HepG2 (cell line): ENCODE measurements at regions not wholly inside any gene's neighbourhood (a gene's known extent, or its start where the extent isn't known, plus 50 kb on each side); places are given as distances from the start of the nearest gene placed in this dataset.

ENCODE experiments used
- ATAC-seq: fragments of 200-7000 bp; cut with Tn5 transposase; 3 replicates; pipeline ENCODE4 v1.9.1; 2020; ENCODE audit warnings: mild to moderate bottlenecking, moderate library complexity
- BruUV-seq: library from RNA; stranded (reverse); fragments of 400-500 nt; replicated peaks from 2 replicates; lab custom pipeline; 2021; lab: Mats Ljungman, UMichigan
- CTCF ChIA-PET: fragments of 300-600 bp; formaldehyde crosslinking; extraction: SDS; loops from one replicate; lab custom pipeline; 2021; ENCODE audit warnings: low total read pairs, inconsistent platforms, low intra/inter-chr PET ratio; lab: Yijun Ruan, JAX
- POLR2A ChIA-PET: fragments of 350-600 bp; sonication (Branson Sonifier 250); formaldehyde crosslinking; loops from one replicate; lab custom pipeline; 2020; ENCODE audit warnings: antibody characterized with exemption, inconsistent platforms; lab: Yijun Ruan, JAX
- DNase-seq: peaks from one replicate; pipeline ENCODE4 v3.0.0-alpha.2; 2015; ENCODE audit warnings: low spot score
- FAIRE-seq: peaks from 3 replicates; lab custom pipeline; 2011; peaks lifted over from hg19 to GRCh38; lab: Jason Lieb, UNC
- H2AFZ ChIP-seq: one replicate; pipeline ENCODE4 v1.6.1; 2011; ENCODE audit warnings: low read length, inconsistent platforms
- H3K27ac ChIP-seq: fragments of 300-600 bp; 3 replicates; pipeline ENCODE4 v1.8.0; 2011; ENCODE audit warnings: mixed run types, mild to moderate bottlenecking, mixed read lengths, low read length, inconsistent platforms; ENCODE audit not compliant: insufficient read depth; ENCODE audit errors: extremely low read length
- H3K27me3 ChIP-seq, 2 experiments: fragments of 200-600 bp in 1 of 2; 2 replicates in 1 of 2; 3 replicates in 1 of 2; pipeline versions ENCODE4 v1.6.0 to v1.8.0; 2011; ENCODE audit warnings: low read length in 2 of 2, mild to moderate bottlenecking in 2 of 2, moderate library complexity in 2 of 2, inconsistent platforms in 1 of 2; ENCODE audit not compliant: insufficient read depth in 2 of 2, control insufficient read depth in 1 of 2
- H3K36me3 ChIP-seq, 2 experiments: fragments of 200-600 bp in 1 of 2; replicated peaks in 1 of 2; 2 replicates in 1 of 2; 3 replicates in 1 of 2; pipeline versions ENCODE4 v1.5.1 to v1.8.0; 2011; ENCODE audit warnings: low read length in 2 of 2, inconsistent platforms in 1 of 2; ENCODE audit not compliant: insufficient read depth in 2 of 2, control insufficient read depth in 1 of 2
- H3K4me1 ChIP-seq: 2 replicates; pipeline ENCODE4 v1.5.1; 2012; ENCODE audit warnings: low read length, inconsistent platforms; ENCODE audit not compliant: insufficient read depth
- H3K4me2 ChIP-seq: 2 replicates; pipeline ENCODE4 v1.6.0; 2011; ENCODE audit warnings: low read depth, low read length, inconsistent platforms
- H3K4me3 ChIP-seq, 3 experiments: fragments of 200-600 bp in 1 of 3; sonication (generic), shearing (Covaris generic) in 1 of 3; replicated peaks in 1 of 3; 2 replicates each; pipeline ENCODE4 v1.5.1; 2011 to 2016; ENCODE audit warnings: low read length in 3 of 3, inconsistent platforms in 2 of 3, low read depth in 2 of 3, mild to moderate bottlenecking in 2 of 3, control low read depth in 1 of 3, mixed read lengths in 1 of 3; ENCODE audit not compliant: insufficient read depth in 1 of 3
- H3K79me2 ChIP-seq: one replicate; pipeline ENCODE4 v1.6.1; 2011; ENCODE audit warnings: low read length, inconsistent platforms; ENCODE audit not compliant: insufficient read depth
- H3K9ac ChIP-seq: 2 replicates; pipeline ENCODE4 v1.6.0; 2011; ENCODE audit warnings: mild to moderate bottlenecking, low read depth, low read length, inconsistent platforms; ENCODE audit not compliant: insufficient read depth
- H3K9me3 ChIP-seq: 2 replicates; pipeline ENCODE4 v1.5.1; 2012; ENCODE audit warnings: mild to moderate bottlenecking, low read length
- H4K20me1 ChIP-seq: 2 replicates; pipeline ENCODE4 v1.6.0; 2011; ENCODE audit warnings: inconsistent platforms, mild to moderate bottlenecking, low read length, moderate library complexity; ENCODE audit not compliant: insufficient read depth
- DR1 ChIP-seq: sonication (generic); formaldehyde crosslinking; IDR thresholded peaks from 2 replicates; pipeline ENCODE4 v1.8.0; 2021; ENCODE audit warnings: mild to moderate bottlenecking, missing genetic modification reagents, inconsistent platforms
- JUNB ChIP-seq: sonication (generic); formaldehyde crosslinking; IDR thresholded peaks from 2 replicates; pipeline ENCODE4 v1.8.0; 2022; ENCODE audit warnings: missing genetic modification reagents, mild to moderate bottlenecking, borderline replicate concordance
- KDM5A ChIP-seq: fragments of 200-600 bp; sonication (generic); IDR thresholded peaks from 2 replicates; pipeline ENCODE4 v1.7.0; 2018; ENCODE audit warnings: antibody characterized with exemption, mild to moderate bottlenecking, low read length, borderline replicate concordance
- NFE2L2 ChIP-seq: fragments of 150-350 bp; IDR thresholded peaks from 2 replicates; pipeline ENCODE4 v1.6.1; 2014; ENCODE audit warnings: low read length
- REXO4 ChIP-seq: sonication (generic); formaldehyde crosslinking; IDR thresholded peaks from 2 replicates; pipeline ENCODE4 v1.8.0; 2022; ENCODE audit warnings: missing genetic modification reagents, mild to moderate bottlenecking, borderline replicate concordance
- SAFB2 ChIP-seq: sonication (generic); formaldehyde crosslinking; IDR thresholded peaks from 2 replicates; pipeline ENCODE4 v1.5.1; 2020; ENCODE audit warnings: missing genetic modification reagents, low read depth, mild to moderate bottlenecking, borderline replicate concordance
- SRF ChIP-seq: IDR thresholded peaks from 2 replicates; pipeline ENCODE4 v1.6.1; 2011; ENCODE audit warnings: mild to moderate bottlenecking, low read depth, low read length, moderate library complexity
- ZBTB42 ChIP-seq: sonication (generic); formaldehyde crosslinking; IDR thresholded peaks from 2 replicates; pipeline ENCODE4 v1.5.0; 2020; ENCODE audit warnings: mild to moderate bottlenecking, missing genetic modification reagents
- WGBS: methylation state at CpG from one replicate; pipeline ENCODE4 v1.1.6; 2017; ENCODE audit warnings: low lambda C conversion rate; 5-methylcytosine and 5-hydroxymethylcytosine counted together
- in situ Hi-C: cut with HindIII; loops from 2 replicates; pipeline ENCODE4 v1.10.0; 2017; ENCODE audit warnings: low pct_unique_long_range_greater_than_20kb; ENCODE audit not compliant: extremely low pct_ligation_motif_present
- intact Hi-C: fragments of 100-400 bp; cut with micrococcal nuclease; formaldehyde crosslinking; loops from one replicate; pipeline ENCODE4 v1.10.0; 2022; ENCODE audit not compliant: unreplicated experiment
- TF ChIP-seq, protein P1 (sequence below): sonication (generic); formaldehyde crosslinking; IDR thresholded peaks from 2 replicates; pipeline ENCODE4 v1.9.0; 2021; ENCODE audit warnings: missing genetic modification reagents, borderline replicate concordance
- TF ChIP-seq, protein P2 (sequence below): IDR thresholded peaks from 2 replicates; pipeline ENCODE4 v1.6.1; 2012; ENCODE audit warnings: inconsistent platforms

DNA sequence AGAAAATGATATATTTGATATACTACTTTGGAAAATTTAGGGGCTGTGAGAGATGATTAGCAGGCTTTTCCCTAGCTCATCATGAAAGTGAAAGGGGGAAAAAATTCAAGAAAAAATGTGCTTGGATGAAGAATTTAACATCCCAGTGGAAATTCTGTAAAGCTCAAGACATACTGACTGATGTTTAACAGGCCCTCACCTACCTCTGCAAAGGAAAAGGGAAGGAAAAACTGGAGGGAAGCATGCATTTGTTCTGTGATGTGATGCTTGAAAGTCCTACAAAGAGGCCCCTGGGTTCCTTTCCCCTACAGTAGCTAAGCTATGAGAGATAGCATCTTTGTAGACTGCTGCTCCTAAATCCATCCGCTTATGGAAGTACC lies 364.1 kb downstream of the PDGFC start (continued):
- TF ChIP-seq JUNB (CRISPR knock-in tag), result no peak
- TF ChIP-seq, protein P1, sequence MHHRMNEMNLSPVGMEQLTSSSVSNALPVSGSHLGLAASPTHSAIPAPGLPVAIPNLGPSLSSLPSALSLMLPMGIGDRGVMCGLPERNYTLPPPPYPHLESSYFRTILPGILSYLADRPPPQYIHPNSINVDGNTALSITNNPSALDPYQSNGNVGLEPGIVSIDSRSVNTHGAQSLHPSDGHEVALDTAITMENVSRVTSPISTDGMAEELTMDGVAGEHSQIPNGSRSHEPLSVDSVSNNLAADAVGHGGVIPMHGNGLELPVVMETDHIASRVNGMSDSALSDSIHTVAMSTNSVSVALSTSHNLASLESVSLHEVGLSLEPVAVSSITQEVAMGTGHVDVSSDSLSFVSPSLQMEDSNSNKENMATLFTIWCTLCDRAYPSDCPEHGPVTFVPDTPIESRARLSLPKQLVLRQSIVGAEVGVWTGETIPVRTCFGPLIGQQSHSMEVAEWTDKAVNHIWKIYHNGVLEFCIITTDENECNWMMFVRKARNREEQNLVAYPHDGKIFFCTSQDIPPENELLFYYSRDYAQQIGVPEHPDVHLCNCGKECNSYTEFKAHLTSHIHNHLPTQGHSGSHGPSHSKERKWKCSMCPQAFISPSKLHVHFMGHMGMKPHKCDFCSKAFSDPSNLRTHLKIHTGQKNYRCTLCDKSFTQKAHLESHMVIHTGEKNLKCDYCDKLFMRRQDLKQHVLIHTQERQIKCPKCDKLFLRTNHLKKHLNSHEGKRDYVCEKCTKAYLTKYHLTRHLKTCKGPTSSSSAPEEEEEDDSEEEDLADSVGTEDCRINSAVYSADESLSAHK (CRISPR knock-in tag), result no peak

DNA sequence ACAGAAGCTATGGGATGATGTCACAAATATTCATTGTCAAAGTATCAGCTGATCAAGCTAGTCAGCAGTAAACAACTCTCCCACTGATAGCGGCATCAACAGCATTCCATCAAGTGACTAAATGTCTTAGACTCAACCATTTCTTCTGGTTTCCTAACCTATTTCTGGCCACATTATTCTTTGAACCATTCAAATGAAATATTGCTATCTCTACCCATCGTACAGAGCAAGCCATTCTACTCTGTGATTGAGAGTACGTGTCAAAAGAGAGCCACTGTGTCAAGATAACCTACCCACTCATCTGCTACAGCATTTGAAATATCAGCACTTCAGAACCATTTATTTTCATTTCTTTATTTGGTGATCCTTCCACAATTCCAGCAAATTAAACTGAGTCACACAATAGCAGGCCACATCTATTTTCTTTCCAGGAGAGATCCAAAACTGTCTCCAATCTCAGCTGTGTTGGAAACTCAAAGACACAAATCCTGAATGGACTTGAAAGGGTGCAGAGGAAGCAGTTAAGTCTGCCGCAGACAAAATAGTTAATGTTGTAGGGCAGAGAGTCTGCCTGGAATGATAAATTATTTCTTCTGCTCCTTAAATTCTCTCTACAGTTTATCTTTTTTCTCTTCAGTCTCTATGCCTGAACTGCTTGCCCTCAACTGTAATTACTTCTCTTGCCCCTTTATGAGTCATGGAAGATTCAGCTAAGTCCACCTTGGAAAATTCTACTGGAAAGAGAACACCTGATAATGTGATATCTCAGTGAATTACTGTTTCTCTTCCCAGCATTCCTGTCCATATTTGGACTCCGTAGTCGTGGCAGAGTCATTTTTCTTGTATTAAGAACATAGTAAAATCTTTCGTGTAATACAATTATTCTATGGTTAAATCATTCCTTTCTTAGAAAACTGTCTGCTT lies 364.8 kb downstream of the PDGFC start:
- H3K4me2 ChIP-seq, result no peak overlapping the region
- DNase-seq (no peak), FAIRE-seq (no peak), ATAC-seq (no peak)
- no peaks in the 10 kb centered on the region for H3K79me2 ChIP-seq
- no peaks in the 10 kb centered on the region for H4K20me1 ChIP-seq
- intact Hi-C loops (no loop called here), in situ Hi-C loops (no loop called here)
- no TSS peak for BruUV-seq
- H3K4me3 ChIP-seq, result no peak overlapping the region
- TF ChIP-seq ZBTB42 (CRISPR knock-in tag), result no peak
- TF ChIP-seq SAFB2, result no peak
- no peak for TF ChIP-seq KDM5A
- TF ChIP-seq REXO4, result no peak
- no peak for TF ChIP-seq DR1 (CRISPR knock-in tag)
- no peak for TF ChIP-seq NFE2L2
- TF ChIP-seq, protein P2, sequence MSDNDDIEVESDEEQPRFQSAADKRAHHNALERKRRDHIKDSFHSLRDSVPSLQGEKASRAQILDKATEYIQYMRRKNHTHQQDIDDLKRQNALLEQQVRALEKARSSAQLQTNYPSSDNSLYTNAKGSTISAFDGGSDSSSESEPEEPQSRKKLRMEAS, result no peak
- no peak for TF ChIP-seq SRF
- H3K9ac ChIP-seq, result no peak overlapping the region
- POLR2A ChIA-PET, result no interaction called here
- H3K4me1 ChIP-seq, result no peaks in the 10 kb centered on the region
- 20% methylated on average over 7 of the region's 7 CpGs for WGBS
- H3K36me3 ChIP-seq, result no peaks in the 10 kb centered on the region
- CTCF ChIA-PET, result no interaction called here
- no peak overlapping the region for H3K27ac ChIP-seq
- no peak overlapping the region for H2AFZ ChIP-seq
- H3K9me3 ChIP-seq, result no peaks in the 10 kb centered on the region
- no peaks in the 10 kb centered on the region for H3K27me3 ChIP-seq
